ENCODE measurements at regions not wholly inside any gene's neighbourhood (a gene's known extent, or its start where the extent isn't known, plus 50 kb on each side); places are given as distances from the start of the nearest gene placed in this dataset.
"Not testable (repeated sequence)": the region's sequence is repeated elsewhere in the genome, so short reads cannot be mapped to it uniquely, and the experiment has no call there.

DNA sequence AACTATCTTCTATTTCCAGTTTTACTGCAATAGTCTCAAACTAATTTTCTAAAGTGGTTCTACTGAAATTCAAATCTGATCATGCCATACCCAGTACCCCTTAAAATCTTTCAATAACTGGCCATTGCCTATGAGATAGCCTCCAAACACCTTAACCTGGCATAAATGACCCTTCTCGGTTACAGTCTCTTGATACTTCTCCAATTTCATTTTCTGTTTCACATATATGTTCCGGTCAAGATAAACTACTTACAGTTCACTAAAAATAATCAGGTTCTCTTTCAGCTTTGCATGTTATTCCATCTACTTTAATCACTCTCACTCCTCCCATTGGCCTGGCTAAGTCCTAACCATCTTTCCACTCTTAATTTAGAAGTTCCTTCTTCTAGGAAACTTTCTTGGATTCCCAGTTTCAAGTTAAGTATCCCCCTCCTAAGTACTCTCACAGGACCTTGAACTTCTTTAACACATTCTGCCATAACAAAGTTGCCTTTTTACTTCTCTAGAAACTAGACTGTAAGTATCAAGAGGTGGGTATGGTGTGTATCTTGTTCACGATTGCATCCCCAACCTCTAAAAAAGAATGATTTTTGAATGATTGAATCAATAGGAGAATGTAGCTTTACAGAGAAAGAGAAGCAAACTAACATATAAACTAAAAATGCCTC, 110.2 kb upstream of the RBBP8 start:
- Histone ChIP-seq H3K9me3 (ENCODE audit: control insufficient read depth, insufficient read depth, low read length) (no peaks in the 10 kb centered on the region), H3K4me1 (ENCODE audit: control insufficient read depth, insufficient read depth, low read length) (peaks cover 10% of the 10 kb centered on the region), H3K36me3 (ENCODE audit: control insufficient read depth, insufficient read depth, low read length) (no peaks in the 10 kb centered on the region), H3K9ac (ENCODE audit: low read depth, low read length) (no peak overlapping the region), H3K4me3 (ENCODE audit: low read depth, low read length) (no peak overlapping the region), H3K27me3 (ENCODE audit: control insufficient read depth, insufficient read depth, low read length) (no peaks in the 10 kb centered on the region)

DNA sequence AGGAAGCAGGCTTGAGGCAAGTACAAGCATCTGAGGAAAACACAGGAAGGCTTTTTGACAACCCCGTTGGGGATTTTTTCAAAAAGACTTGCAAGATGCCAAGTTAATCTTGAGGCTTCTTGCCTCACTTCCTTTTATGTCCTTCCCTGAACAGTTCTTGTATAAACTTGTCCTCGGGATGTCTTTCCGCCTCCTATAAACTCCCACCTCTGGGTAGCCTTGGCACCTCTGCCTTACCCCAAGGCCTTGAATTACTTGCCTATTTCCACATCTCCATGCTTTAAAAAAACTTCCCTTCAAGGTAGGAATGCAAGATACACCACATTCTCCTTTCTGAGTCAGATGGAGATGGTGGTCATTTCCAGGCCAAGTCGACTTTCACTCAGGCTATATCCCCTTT, 106.4 kb upstream of the RBBP8 start:
- Histone ChIP-seq H3K4me1 (ENCODE audit: control insufficient read depth, insufficient read depth, low read length) (peaks cover 10% of the 10 kb centered on the region), H3K36me3 (ENCODE audit: control insufficient read depth, insufficient read depth, low read length) (no peaks in the 10 kb centered on the region), H3K9ac (ENCODE audit: low read depth, low read length) (no peak overlapping the region), H3K27me3 (ENCODE audit: control insufficient read depth, insufficient read depth, low read length) (no peaks in the 10 kb centered on the region), H3K9me3 (ENCODE audit: control insufficient read depth, insufficient read depth, low read length) (no peaks in the 10 kb centered on the region), H3K4me3 (ENCODE audit: low read depth, low read length) (no peak overlapping the region)

GRCh38 chr18:22827216-22827615, 105.9 kb upstream of the RBBP8 start:
- Histone ChIP-seq H3K4me3 (ENCODE audit: low read depth, low read length) (no peak overlapping the region), H3K9me3 (ENCODE audit: control insufficient read depth, insufficient read depth, low read length) (no peaks in the 10 kb centered on the region)

DNA sequence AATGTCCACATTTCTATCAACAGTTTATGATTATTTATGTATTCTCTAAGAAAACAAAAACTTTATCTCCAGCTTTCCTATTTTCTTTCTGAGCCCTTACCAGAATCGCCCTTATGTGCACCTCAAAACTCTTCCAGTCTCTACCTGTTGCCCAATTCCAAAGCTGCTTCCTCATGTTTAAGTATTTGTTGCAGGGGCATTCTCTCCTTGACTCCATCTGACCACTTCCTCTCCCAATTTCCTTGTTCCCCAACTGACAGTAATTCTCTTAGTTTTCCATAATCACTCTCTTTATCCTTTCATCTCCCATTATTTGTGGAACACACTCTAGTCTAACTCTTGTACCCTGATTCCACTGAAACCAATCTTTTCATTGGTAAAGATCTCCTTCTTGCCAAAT, 105.4 kb upstream of the RBBP8 start:
- Histone ChIP-seq H3K4me3 (ENCODE audit: low read depth, low read length) (no peak overlapping the region), H3K9me3 (ENCODE audit: control insufficient read depth, insufficient read depth, low read length) (no peaks in the 10 kb centered on the region), H3K9ac (ENCODE audit: low read depth, low read length) (no peak overlapping the region), H3K27me3 (ENCODE audit: control insufficient read depth, insufficient read depth, low read length) (no peaks in the 10 kb centered on the region), H3K4me1 (ENCODE audit: control insufficient read depth, insufficient read depth, low read length) (peaks cover 2% of the 10 kb centered on the region), H3K36me3 (ENCODE audit: control insufficient read depth, insufficient read depth, low read length) (no peaks in the 10 kb centered on the region)

More at GRCh38 chr18:22827216-22827615, 105.9 kb upstream of the RBBP8 start:
- Histone ChIP-seq H3K27me3 (ENCODE audit: control insufficient read depth, insufficient read depth, low read length) (no peaks in the 10 kb centered on the region), H3K36me3 (ENCODE audit: control insufficient read depth, insufficient read depth, low read length) (no peaks in the 10 kb centered on the region), H3K9ac (ENCODE audit: low read depth, low read length) (no peak overlapping the region), H3K4me1 (ENCODE audit: control insufficient read depth, insufficient read depth, low read length) (peaks cover 8% of the 10 kb centered on the region)

DNA sequence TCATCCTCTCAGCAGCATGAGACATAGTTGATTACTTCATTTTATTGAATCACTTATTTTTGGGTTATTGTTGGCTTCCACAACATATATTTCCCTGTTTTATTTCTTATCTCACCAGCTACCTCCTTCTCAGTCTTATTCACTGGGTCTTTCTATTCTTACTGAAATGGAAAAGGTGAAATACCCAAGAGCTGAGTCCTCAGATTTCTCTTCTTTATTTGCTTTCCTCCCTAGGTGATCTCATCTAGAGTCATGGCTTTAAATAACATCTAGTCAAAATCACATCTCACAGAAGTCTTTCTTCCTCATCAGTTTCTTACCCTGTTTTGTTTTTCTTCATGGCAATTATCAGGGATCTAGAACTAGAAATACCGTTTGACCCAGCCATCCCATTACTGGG, 105.0 kb upstream of the RBBP8 start:
- no peak overlapping the region for H3K4me3 ChIP-seq (ENCODE audit: low read depth, low read length)
- no peak overlapping the region for H3K9ac ChIP-seq (ENCODE audit: low read depth, low read length)
- H3K36me3 ChIP-seq (ENCODE audit: control insufficient read depth, insufficient read depth, low read length), result no peaks in the 10 kb centered on the region
- no peaks in the 10 kb centered on the region for H3K27me3 ChIP-seq (ENCODE audit: control insufficient read depth, insufficient read depth, low read length)
- H3K4me1 ChIP-seq (ENCODE audit: control insufficient read depth, insufficient read depth, low read length), result no peaks in the 10 kb centered on the region
- H3K9me3 ChIP-seq (ENCODE audit: control insufficient read depth, insufficient read depth, low read length), result no peaks in the 10 kb centered on the region

DNA sequence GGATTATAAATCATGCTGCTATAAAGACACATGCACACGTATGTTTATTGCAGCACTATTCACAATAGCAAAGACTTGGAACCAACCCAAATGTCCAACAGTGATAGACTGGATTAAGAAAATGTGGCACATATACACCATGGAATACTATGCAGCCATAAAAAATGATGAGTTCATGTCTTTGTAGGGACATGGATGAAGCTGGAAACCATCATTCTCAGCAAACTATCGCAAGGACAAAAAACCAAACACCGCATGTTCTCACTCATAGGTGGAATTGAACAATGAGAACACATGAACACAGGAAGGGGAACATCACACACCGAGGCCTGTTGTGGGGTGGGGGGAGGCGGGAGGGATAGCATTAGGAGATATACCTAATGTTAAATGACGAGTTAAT, 104.5 kb upstream of the RBBP8 start:
- not testable (repeated sequence) for H3K27me3 ChIP-seq (ENCODE audit: control insufficient read depth, insufficient read depth, low read length); H3K9me3 ChIP-seq (ENCODE audit: control insufficient read depth, insufficient read depth, low read length); H3K4me1 ChIP-seq (ENCODE audit: control insufficient read depth, insufficient read depth, low read length); H3K9ac ChIP-seq (ENCODE audit: low read depth, low read length); H3K36me3 ChIP-seq (ENCODE audit: control insufficient read depth, insufficient read depth, low read length); H3K4me3 ChIP-seq (ENCODE audit: low read depth, low read length)

DNA sequence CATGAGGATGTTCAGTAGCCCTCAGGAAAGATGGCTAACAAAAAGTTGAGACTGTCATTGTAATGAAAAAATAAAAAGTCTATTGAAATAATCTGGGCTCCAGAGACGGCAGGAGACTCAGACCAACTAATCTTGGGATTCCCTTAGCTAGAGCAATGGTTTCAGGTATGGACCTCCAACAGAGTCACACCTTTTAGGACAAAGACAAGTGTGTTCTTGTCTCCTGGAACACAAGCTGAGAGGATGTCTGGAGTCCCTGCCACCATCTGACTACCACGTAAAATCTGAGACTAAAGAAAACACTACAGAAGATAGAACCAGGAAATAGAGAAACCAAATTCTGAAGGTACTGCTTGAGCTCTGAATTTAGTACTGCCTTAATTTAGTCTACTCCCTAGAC, 103.3 kb upstream of the RBBP8 start:
- no peaks in the 10 kb centered on the region for H3K9me3 ChIP-seq (ENCODE audit: control insufficient read depth, insufficient read depth, low read length)
- no peak overlapping the region for H3K9ac ChIP-seq (ENCODE audit: low read depth, low read length)
- H3K4me3 ChIP-seq (ENCODE audit: low read depth, low read length), result no peak overlapping the region

GRCh38 chr18:22830511-22830910, 102.6 kb upstream of the RBBP8 start:
- H3K36me3 ChIP-seq (ENCODE audit: control insufficient read depth, insufficient read depth, low read length), result no peaks in the 10 kb centered on the region
- H3K27me3 ChIP-seq (ENCODE audit: control insufficient read depth, insufficient read depth, low read length), result no peaks in the 10 kb centered on the region
- H3K4me3 ChIP-seq (ENCODE audit: low read depth, low read length), result no peak overlapping the region
- H3K9ac ChIP-seq (ENCODE audit: low read depth, low read length), result no peak overlapping the region
- no peaks in the 10 kb centered on the region for H3K9me3 ChIP-seq (ENCODE audit: control insufficient read depth, insufficient read depth, low read length)
- H3K4me1 ChIP-seq (ENCODE audit: control insufficient read depth, insufficient read depth, low read length), result no peaks in the 10 kb centered on the region

More for the DNA sequence above, 103.3 kb upstream of the RBBP8 start:
- no peaks in the 10 kb centered on the region for H3K36me3 ChIP-seq (ENCODE audit: control insufficient read depth, insufficient read depth, low read length)
- no peaks in the 10 kb centered on the region for H3K4me1 ChIP-seq (ENCODE audit: control insufficient read depth, insufficient read depth, low read length)
- H3K27me3 ChIP-seq (ENCODE audit: control insufficient read depth, insufficient read depth, low read length), result no peaks in the 10 kb centered on the region

- H3K9me3 ChIP-seq (ENCODE audit: control insufficient read depth, insufficient read depth, low read length), result no peaks in the 10 kb centered on the region
- H3K27me3 ChIP-seq (ENCODE audit: control insufficient read depth, insufficient read depth, low read length), result no peaks in the 10 kb centered on the region
- H3K9ac ChIP-seq (ENCODE audit: low read depth, low read length), result no peak overlapping the region
- H3K4me1 ChIP-seq (ENCODE audit: control insufficient read depth, insufficient read depth, low read length), result no peaks in the 10 kb centered on the region
- no peaks in the 10 kb centered on the region for H3K36me3 ChIP-seq (ENCODE audit: control insufficient read depth, insufficient read depth, low read length)
- H3K4me3 ChIP-seq (ENCODE audit: low read depth, low read length), result no peak overlapping the region
These were observed 101.7 kb upstream of the RBBP8 start for GRCh38 chr18:22831441-22831904.

DNA sequence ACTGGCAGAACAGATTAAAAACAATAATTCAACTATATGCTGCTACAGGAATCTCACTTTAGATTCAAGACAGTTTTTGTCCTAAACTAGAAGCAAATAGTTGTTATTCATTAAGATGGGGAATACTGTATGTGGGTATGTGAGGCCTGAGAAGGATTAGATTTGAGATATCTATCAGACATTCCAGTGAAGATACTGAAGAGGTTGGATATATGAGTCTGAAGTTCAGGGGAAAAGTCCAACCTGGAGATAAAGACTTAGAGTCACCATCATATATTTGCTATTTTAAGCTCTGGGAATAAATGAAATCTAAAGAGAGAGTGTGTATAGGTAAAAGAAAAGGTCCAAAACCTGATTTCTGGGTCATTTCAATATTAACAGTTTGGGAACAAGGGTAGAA, 96.2 kb upstream of the RBBP8 start:
- no peaks in the 10 kb centered on the region for H3K27me3 ChIP-seq (ENCODE audit: control insufficient read depth, insufficient read depth, low read length)
- no peaks in the 10 kb centered on the region for H3K36me3 ChIP-seq (ENCODE audit: control insufficient read depth, insufficient read depth, low read length)
- H3K9ac ChIP-seq (ENCODE audit: low read depth, low read length), result no peak overlapping the region
- no peak overlapping the region for H3K4me3 ChIP-seq (ENCODE audit: low read depth, low read length)
- H3K4me1 ChIP-seq (ENCODE audit: control insufficient read depth, insufficient read depth, low read length), result no peaks in the 10 kb centered on the region
- H3K9me3 ChIP-seq (ENCODE audit: control insufficient read depth, insufficient read depth, low read length), result no peaks in the 10 kb centered on the region

GRCh38 chr18:22838221-22838620, 94.9 kb upstream of the RBBP8 start:
- Histone ChIP-seq H3K9me3 (ENCODE audit: control insufficient read depth, insufficient read depth, low read length) (no peaks in the 10 kb centered on the region), H3K36me3 (ENCODE audit: control insufficient read depth, insufficient read depth, low read length) (no peaks in the 10 kb centered on the region), H3K9ac (ENCODE audit: low read depth, low read length) (no peak overlapping the region), H3K4me3 (ENCODE audit: low read depth, low read length) (no peak overlapping the region), H3K27me3 (ENCODE audit: control insufficient read depth, insufficient read depth, low read length) (no peaks in the 10 kb centered on the region), H3K4me1 (ENCODE audit: control insufficient read depth, insufficient read depth, low read length) (no peaks in the 10 kb centered on the region)

DNA sequence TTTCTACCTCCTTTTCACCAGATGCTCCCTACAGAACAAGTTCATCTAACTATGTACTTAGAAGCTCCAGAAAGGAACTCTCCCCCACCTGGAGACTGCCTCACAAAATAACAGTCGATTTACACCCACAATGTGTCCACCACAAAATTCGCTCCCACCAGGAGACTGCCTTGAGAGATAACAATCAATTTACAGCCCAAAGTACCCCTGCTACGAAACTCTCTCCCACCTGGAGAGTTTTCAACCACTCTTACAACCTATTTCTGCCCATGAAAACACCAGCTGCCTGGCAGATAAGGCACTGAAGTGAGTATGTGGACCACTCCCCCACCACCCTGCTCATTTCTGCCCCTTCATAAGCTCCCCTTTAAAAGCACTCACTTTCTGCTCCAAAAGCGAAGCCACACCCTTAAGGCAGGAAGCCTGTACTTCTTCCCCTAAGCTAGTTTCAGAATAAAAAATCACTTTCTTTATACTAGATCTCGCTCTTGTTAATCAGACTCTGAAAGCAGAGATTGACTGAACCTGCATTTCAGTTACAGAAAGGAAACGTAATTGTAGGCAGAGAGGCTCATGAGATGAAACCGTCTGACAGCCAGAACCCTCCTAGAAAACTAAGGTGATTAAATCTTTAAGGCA, 94.4 kb upstream of the RBBP8 start:
- H3K27me3 ChIP-seq (ENCODE audit: control insufficient read depth, insufficient read depth, low read length), result no peaks in the 10 kb centered on the region
- H3K4me3 ChIP-seq (ENCODE audit: low read depth, low read length), result no peak overlapping the region
- H3K36me3 ChIP-seq (ENCODE audit: control insufficient read depth, insufficient read depth, low read length), result no peaks in the 10 kb centered on the region
- no peaks in the 10 kb centered on the region for H3K9me3 ChIP-seq (ENCODE audit: control insufficient read depth, insufficient read depth, low read length)
- H3K4me1 ChIP-seq (ENCODE audit: control insufficient read depth, insufficient read depth, low read length), result no peaks in the 10 kb centered on the region
- no peak overlapping the region for H3K9ac ChIP-seq (ENCODE audit: low read depth, low read length)
